Retina (tissue), 1 donor: ENCODE measurements at regions not wholly inside any gene's neighbourhood (a gene's known extent, or its start where the extent isn't known, plus 50 kb on each side); places are given as distances from the start of the nearest gene placed in this dataset.
"Not testable (repeated sequence)": the region's sequence is repeated elsewhere in the genome, so short reads cannot be mapped to it uniquely, and the experiment has no call there.

Experiments used
- DNase-seq: peaks from one replicate; pipeline ENCODE4 v3.0.0-alpha.2; 2016

DNA sequence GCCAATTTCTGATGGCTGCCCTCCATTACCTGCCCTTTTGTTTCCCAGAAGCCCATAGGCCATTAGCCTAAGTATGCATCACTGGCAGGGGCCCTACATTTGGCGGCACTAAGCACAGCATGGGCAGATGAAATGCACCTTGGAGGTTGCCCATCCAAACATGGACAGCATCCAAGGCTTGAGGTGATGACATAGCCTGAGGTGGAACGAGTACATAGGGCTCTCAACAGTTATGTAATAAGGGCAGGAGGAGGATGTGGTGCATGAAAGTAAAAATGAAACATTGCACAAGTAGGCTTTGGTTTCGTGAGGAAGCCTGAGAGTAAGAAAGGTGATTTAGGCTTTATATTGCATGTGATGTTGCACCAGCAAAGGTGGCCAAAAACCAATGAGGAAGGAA, 148.1 kb downstream of the FAM76B start:
- DNase-seq = no peak

DNA sequence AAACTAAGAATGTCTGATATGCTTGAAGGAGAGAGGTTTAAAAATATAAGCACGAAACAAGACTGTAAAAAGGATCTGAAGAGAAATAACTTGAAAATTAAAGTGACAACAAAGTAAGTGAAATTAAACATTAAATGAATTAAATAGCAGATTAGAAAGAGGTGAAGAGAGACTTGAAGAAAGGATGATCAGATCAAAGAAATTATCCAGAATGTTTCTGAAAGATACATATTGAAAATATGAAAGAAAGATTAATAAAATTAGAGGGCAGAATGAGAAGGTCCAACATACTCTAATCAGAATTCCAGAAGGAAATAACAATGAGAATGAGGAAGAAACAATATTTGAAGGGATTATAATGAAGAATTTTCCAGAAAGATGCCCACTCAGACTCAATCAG, 151.1 kb downstream of the FAM76B start:
- DNase-seq = no peak

DNA sequence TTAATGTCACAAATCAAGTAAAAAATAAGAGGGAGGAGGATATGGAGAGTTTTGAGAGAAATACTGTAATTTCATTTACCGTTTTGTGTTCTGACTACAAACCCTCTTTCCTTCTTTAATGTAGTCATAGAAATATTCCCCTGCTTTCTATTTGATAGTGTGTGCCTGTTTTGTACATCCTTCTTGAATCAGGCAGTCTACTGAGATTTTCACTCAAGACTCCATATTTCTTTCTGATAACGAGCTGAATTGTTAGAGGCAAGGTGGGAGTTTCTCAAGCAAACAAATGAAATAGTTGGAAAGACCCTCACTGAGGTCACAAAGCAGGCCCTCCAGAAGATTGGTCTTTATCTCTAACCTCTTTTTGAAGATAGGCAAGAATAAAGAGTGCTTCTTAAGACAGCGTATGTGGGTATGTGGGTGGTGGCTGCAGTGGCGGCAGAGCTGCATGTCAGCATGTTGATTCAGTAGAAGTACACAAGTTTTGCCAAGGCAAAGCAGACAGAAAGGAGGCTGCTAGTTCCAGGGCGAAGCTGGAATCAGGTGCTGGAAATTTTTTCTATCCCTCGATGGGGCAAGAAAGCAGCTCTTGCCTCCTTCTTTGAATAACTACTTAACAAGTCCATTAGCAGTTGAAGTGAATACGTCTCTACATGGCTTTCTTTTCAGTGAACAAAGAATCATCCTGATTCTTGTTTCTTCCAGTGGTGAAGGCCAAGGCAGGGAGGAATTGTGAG, 164.2 kb downstream of the FAM76B start:
- DNase-seq = peak; percentile 33

DNA sequence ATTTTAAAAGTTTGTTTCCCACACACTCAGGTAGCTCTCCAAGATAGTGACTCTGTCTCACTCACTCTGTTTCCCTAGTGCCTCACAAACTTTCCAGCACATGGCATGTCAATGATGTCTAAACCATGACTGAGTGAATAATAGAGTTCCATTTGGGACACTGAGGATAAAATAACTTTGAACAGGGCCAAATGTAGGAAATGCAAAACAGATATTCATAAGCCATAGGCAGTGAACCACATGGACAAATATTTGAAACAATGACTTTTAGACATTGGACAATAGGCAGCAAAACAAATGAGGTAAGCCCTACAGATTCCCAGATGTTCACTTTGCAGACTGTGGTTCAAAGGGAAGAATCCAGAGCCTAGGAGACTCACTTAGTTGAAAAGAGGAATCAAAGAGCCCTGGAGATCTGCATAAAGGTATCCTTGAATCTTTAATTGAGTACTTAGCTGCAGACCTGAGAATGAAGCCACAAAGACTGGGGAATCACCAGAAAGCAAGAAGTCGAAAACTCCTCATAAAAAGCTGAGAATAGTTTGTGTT, 173.3 kb downstream of the FAM76B start:
- no peak for DNase-seq

DNA sequence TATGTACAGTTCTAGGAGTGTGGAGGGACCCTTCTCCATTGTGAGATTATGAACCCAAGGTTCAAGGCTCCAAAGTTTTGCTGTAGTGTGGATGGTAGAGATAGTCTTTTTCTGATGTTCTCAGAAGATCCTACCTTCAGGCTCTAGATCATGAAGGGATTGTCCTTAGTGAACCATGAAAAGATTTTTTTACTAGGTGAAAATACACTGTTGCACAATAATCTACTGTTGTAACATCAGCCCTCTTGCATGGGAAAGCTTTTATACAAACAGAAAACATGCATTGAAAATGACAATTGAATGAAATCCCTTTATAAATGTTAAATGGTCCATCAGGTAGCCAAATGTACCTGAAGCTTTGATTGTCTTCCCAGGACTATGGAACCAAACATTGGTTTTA, 177.8 kb downstream of the FAM76B start:
- DNase-seq = no peak

DNA sequence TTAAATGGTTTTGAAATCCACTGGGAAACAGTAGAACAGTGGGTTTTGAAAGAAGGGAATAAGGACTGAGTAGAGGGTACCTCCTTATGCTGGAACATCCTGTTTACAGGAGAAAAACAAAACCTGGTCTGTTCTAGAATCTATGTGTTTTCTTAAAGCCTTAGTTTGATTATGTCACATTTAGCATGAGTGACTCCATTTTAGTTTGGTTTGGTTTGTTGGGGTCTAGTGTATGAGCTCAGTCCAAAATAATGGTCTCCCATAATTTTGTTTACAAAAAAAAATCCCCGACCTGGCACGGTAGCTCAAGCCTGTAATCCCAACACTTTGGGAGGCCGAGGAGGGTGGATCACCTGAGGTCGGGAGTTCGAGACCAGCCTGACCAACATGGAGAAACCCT, 179.4 kb downstream of the FAM76B start:
- DNase-seq = not testable (repeated sequence)

DNA sequence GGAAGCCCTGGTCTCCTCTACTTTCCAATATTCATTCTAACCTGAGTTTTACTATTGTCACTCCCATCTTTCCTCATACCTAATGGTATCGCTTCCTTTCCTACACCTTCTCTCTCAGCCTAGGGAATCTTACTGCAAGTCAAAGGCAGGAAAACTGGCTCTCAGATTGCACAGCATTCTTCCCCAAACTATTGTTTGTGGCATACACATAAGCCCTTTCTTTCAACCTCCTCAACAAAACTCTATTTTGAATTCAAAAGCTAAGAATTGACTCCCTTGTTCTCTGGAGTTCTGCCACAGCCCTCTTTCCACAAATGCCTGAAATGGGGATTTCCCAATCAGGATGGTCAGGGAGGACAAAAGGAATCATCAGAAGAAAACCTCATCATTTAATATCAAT, 181.5 kb downstream of the FAM76B start:
- DNase-seq = no peak

DNA sequence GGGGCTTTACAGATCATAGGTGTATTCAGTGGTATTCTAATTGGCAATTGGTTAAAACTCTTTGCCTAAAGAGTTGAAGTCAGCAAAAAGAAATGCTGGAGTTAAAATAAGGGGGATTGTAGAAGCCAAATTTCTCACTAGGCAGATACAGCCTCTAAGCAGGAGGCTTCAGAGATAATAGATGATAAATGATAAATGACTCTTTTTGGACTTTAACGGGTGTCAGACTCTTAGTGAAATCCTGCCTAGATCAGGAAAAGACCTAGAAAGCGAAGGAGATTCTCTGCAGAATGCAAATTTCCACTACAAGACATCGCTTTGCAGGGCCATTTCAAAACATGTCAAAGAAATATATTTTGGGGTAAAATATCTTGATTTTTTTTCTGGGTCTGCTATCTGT, 182.8 kb downstream of the FAM76B start:
- no peak for DNase-seq

DNA sequence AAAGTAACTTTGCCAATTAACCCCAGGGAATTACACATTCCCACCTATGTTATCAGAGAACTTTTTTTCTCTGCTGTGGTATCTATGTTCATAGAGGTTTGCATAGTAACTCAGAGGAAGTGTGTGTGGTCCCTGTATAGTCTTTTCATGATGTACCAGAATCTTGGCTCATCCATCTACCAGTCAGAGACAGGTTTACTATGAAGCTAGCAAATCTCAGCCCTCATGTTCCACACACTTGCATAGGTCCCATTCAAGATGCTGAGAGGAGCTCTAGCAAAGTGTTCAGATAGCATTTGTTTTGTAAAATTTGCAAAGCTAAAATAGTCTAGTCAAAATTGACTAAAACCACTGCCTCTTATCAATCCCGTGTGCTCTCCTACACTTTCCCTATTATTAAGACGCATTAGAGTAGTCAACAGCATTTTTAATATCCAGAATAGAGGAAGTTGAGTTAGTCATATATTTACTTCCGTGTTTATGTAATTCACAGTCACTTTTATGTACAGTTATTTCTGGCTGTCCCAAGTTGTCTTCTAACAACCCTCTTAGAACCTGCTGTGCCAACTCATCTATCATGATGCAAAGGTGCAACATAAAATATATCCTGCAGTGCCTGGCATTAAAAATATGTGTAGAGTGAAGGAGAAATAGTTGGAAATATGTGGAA, 184.2 kb downstream of the FAM76B start:
- no peak for DNase-seq

DNA sequence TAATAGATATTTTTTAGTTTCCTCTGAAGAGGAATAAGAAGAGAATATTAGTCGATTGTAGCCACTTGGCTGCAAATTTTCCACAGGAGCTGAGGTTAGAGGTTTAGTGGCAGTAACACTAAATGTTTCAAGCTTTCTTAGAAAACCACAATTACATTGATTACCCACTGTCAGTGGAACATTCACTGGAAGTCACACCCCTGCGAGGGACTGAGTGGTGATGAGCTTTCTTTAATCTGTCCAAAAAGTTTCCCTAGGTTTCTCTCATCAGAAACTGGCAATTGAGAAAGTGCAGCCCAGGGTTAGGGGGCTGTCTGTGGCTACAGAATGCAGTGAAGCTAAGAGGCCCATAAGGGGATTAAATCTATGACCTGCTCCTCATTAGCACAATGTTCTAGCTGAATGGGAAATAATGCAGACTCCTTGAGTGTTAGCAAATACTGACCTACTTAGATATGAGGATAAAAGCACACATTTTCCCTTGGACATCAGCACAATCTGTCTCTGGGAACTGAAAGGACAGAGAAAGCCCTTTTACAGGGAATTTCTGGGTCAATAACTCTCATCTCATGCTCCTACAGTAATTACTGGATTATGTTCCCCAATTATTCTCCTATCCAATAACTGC, 189.5 kb downstream of the FAM76B start:
- DNase-seq = peak; percentile 68

DNA sequence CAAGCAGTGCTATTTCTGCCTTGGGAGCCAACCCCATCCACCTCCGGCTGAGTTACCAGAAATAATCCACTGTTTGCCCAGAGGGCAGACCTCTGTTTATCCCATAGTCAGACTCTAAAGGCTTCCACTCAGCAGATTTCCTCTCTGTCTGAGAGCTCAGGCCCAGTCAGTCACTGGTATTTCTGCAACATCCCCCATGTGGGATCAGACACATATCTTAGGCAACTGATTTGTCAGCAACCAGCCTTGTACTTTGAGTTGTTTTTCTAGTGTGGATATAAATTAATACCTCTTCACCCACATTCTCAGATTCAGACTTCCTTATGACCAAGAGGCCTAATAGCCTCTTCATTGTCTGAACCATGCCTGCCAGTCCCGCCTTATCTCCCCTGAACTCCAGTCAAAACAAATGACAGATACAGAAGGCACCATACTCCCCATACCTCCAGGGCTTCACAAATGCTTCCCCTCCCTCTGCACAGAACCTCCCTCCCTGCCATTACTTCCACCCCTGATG, 193.6 kb downstream of the FAM76B start:
- DNase-seq = no peak

DNA sequence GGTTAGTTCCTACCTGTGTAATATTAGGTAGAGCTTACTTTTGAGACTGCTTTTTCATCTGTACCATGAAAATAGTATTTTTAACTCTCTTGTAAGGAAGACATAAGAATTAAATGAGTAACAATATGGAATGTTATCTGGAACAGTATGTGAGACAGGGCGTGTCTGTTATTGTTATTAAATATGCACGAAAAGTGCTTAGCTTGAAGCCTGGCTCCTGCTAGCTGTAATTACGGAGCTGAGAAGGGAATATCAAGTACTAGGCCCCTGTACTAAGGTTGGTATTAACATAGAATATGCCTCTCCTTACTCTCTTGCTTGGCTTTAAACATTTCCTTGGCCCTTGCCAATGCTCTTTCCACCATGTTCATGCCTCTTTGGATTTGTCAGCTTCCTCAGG, 194.0 kb downstream of the FAM76B start:
- DNase-seq = no peak

DNA sequence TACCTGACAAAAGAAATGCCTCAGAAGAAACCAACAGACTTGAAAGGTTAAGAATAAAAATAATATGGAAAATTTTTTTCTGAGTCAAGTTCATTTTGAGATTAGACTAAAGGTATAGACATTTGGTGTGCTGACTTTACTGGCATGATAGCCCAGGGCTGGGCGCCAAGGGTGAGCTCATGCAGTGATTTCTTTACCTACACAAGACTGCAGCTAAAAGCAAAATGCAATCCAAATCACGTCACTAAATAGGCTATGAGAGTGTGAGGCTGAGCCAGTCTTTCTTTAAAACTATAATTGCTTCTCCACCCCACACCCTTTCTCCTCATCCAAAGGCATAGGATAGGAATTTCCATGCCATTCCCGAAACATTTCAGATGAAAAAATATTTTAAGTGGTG, 196.5 kb downstream of the FAM76B start:
- DNase-seq = no peak

DNA sequence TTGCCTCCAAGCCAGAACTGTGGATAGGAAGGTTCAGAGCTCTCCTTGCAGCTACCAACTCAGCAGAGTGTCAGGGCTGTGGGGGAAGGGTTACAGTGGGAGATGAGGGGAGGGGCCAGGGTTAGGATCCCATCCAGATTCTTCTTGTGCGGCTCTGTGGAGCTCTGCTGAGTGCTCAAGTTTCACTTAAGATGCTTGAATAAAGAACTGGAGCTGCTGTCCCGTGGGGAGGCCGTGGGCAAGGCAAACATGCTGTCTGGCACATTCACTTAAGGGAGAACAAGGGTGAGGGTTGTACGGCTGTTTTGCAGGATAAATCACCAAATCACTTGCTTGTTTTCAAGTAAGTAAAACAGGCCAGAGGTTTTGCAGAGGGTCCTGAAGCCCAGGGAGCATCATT, 197.1 kb downstream of the FAM76B start:
- peak; percentile 48 for DNase-seq

DNA sequence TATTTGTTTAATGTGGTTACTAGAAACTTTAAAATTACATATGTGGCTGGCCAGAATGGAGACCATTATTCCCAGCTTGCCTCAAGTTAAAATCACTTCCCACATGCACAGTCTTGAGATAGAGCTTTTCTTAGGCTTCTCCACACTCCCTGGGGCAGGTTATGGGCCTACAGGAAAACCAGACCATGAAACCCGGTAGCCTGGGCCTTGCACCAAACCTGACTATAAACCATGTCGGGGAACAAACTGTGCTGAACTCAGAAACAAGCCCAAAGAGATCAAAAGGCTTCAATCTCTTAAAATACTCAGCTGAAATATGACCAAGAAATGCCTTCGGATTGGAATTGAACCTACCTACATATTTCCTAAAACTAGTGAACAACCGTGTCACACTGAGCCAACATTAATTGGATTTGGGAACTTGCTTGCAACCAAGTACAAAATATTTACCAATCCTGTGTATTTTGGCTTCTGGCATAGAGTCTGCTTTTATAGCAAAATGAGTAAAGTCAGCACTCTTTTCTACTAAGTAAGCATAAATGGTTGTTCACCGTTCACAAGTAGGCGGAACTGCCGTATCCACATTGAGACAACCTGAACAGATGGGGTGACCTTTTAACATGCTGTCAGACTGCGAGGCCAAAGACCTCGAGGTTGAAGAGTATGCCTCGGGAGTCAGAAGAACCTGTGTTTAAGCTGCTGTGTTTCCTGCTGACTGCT, 199.5 kb downstream of the FAM76B start:
- DNase-seq = no peak

DNA sequence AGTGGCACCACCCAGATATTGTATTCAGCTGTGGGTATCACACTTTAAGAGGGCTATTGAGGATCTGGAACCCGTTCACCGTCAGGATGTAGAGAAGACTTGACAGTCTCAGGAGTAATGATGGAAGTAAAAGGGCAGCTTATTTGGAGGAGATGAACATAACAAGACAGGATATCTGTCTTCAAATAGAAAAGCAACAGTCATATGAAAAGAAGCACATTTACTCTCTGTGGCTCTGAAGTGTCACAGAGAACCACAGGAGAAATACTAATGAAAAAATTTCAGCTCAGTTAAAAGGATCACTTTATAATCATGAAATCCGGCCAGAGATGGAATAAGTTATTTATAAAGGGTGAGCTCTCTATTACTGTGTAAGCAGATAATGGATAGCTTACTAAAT, 200.8 kb downstream of the FAM76B start:
- DNase-seq = no peak

DNA sequence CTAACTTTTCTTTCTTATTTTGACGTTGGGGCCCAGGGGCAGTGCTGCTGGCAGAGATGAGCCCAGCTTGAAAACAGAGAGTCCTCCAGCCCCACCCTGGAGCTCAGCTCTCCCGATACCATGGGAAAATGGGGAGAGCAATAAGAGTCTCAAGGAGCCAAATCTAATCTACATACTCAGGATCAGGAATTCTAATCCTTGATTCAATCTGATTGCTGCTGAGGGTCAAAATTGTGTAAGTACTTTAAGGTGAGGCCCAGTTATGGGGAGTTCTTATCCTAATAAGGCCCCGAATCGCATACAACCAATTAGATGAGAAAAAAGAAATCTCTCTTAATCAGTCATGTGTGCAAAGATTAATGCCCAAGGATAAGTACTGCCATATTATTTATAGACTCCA, 202.9 kb downstream of the FAM76B start:
- DNase-seq = no peak

DNA sequence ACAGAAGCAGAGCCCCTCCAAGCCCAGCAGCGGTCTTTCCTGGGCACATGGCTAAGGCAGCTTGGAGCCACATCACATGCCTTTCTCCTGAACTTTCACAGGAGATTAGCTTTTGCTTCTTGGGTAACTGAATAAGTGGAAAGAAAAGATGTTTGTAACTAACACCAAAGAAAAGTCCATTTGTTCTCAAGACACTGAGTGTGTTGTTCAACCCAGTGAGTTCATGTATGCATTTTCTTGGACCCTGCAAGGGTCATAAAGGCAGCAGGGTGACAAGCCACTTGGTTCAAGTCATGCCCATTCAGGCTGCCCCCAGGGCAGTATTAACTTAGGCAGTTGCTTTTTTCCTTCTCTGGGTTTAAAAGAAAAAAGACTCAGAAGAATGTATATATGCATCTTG, 203.4 kb downstream of the FAM76B start:
- no peak for DNase-seq

DNA sequence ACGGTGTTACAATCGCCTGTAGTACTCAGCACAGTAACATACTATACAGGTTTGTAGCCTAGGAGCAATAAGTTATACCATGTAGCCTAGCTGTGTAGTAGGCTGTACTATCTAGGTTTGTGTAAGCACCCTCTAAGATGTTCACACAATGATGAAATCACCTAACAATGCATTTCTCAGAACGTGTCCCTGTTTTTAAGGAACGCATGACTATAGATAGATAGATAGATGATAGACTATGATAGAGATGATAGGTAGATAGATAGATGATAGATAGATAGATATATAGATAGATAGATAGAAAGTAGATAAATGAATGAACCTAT, 203.9 kb downstream of the FAM76B start:
- DNase-seq = no peak

DNA sequence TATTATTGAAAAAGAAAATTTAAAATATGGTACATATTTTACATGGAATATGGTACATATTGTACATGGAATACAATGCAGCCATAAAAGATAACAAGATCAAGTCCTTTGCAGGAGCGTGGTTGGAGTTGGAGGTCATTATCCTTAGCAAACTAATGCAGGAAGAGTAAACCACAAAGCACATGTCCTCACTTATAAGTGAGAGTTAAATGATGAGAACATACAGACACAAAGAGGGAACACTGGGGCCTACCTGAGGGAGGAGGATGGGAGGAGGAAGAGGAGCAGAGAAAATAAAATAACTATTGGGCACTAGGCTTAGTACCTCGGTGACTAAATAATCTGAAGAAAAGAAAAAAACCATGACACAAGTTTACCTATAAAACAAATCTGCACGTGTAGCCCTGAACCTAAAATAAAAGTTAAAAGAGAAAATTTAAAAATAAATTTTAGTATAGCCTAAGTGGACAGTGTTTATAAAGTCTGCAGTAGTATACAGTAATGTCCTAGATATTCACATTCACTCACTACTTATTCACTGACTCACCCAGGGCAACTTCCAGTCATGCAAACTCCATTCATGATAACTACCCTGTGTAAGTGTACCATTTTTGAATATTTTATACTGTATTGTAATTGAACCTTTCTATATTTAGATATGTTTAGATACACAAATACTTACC, 204.4 kb downstream of the FAM76B start:
- no peak for DNase-seq

DNA sequence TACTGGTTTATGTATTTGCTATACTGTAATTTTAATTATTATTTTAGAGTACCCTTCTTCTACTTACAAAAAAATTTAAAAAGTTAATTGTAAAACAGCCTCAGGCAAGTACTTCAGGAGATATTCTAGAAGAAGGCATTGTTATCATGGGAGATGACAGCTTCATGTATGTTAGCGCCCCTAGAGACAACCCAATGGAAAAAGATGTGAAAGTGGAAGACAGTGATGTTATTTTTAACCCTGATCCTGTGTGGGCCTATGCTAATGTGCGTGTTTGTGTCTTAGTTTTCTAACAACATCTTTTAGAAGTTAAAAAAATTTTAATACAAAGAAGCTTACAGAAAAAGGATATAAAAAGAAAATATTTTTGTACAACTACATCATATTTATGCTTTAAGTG, 205.0 kb downstream of the FAM76B start:
- DNase-seq = no peak

DNA sequence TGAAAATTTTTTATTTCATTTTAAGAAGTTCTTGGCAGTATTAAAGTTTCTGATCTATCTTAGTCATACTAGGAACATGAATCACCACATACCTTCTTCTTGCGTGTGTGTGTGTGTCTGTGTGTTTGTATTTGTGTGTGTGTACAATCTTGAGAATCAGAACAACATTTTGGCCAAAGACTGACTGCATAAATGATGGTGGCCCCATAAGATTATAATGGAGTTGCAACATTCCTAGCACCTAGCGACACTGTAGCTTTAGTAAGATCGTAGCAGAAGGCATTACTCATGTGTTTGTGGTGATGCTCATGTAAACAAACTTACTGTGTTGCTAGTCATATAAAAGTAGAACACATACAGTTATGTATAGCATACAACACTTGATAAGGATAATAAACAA, 205.4 kb downstream of the FAM76B start:
- DNase-seq = no peak
